HL-60 (cell line): ENCODE measurements at regions not wholly inside any gene's neighbourhood (a gene's known extent, or its start where the extent isn't known, plus 50 kb on each side); places are given as distances from the start of the nearest gene placed in this dataset.

ENCODE experiments used
- DNase-seq, 2 experiments: peaks; one replicate each; pipeline ENCODE4 v3.0.0-alpha.2; 2010 to 2020; ENCODE audit warnings: low read depth in 1 of 2, low spot score in 1 of 2
- H3K27ac ChIP-seq: fragments of 250-450 bp; sonication (Bioruptor Pico); replicated peaks from 2 replicates; pipeline ENCODE4 v1.5.1; 2020; ENCODE audit warnings: mild to moderate bottlenecking, moderate library complexity
- H3K27me3 ChIP-seq: fragments of 250-450 bp; sonication (Bioruptor Pico); 2 replicates; pipeline ENCODE4 v1.5.1; 2021; ENCODE audit warnings: mild to moderate bottlenecking, moderate library complexity; ENCODE audit not compliant: insufficient read depth, poor library complexity, severe bottlenecking
- H3K4me3 ChIP-seq: replicated peaks from 2 replicates; pipeline ENCODE4 v1.5.1; 2011; ENCODE audit warnings: mild to moderate bottlenecking, control low read depth, low read length; ENCODE audit not compliant: insufficient read depth
- CTCF ChIP-seq: IDR thresholded peaks from one replicate; pipeline ENCODE4 v1.5.1; 2011; ENCODE audit warnings: low read length, control low read depth, inconsistent platforms; ENCODE audit not compliant: insufficient read depth
- GABPA ChIP-seq: IDR thresholded peaks from 2 replicates; pipeline ENCODE4 v1.6.1; 2012; ENCODE audit warnings: low read depth
- POLR2AphosphoS5 ChIP-seq: IDR thresholded peaks from 2 replicates; pipeline ENCODE4 v1.6.1; 2012; ENCODE audit warnings: low read depth
- REST ChIP-seq: IDR thresholded peaks from 2 replicates; pipeline ENCODE4 v1.6.1; 2012; ENCODE audit warnings: low read depth; ENCODE audit not compliant: insufficient replicate concordance
- SPI1 ChIP-seq: IDR thresholded peaks from 2 replicates; pipeline ENCODE4 v1.6.1; 2012; ENCODE audit warnings: low read depth, mild to moderate bottlenecking, borderline replicate concordance

- H3K4me3 ChIP-seq = no peak overlapping the region
- H3K27me3 ChIP-seq = no peaks in the 10 kb centered on the region
- H3K27ac ChIP-seq = no peak overlapping the region
Measured at GRCh38 chr5:105508519-105508918, 1945.9 kb upstream of the NUDT12 start.

GRCh38 chr5:105506692-105507277, 1944.2 kb upstream of the NUDT12 start:
- no peak for DNase-seq
- H3K27me3 ChIP-seq = no peaks in the 10 kb centered on the region
- TF ChIP-seq POLR2AphosphoS5 (no peak), CTCF (no peak), SPI1 (no peak), GABPA (no peak), REST (no peak)

More at GRCh38 chr5:105508519-105508918, 1945.9 kb upstream of the NUDT12 start:
- no peak for DNase-seq
- TF ChIP-seq POLR2AphosphoS5 (no peak), GABPA (no peak)

GRCh38 chr5:105503950-105504349, 1941.4 kb upstream of the NUDT12 start:
- Histone ChIP-seq H3K27me3 (no peaks in the 10 kb centered on the region), H3K27ac (no peak overlapping the region), H3K4me3 (no peak overlapping the region)
- DNase-seq = no peak
- TF ChIP-seq REST = no peak
- no peak for TF ChIP-seq CTCF
- TF ChIP-seq POLR2AphosphoS5 = no peak
- no peak for TF ChIP-seq SPI1
- TF ChIP-seq GABPA = no peak

More at GRCh38 chr5:105506692-105507277, 1944.2 kb upstream of the NUDT12 start:
- Histone ChIP-seq H3K27ac (no peak overlapping the region), H3K4me3 (no peak overlapping the region)

GRCh38 chr5:105501315-105501714, 1938.7 kb upstream of the NUDT12 start:
- TF ChIP-seq REST (no peak), CTCF (no peak), SPI1 (no peak), GABPA (no peak), POLR2AphosphoS5 (no peak)
- Histone ChIP-seq H3K27me3 (no peaks in the 10 kb centered on the region), H3K27ac (no peak overlapping the region), H3K4me3 (no peak overlapping the region)
- no peak for DNase-seq
